GM12872 (cell line): ENCODE measurements at regions not wholly inside any gene's neighbourhood (a gene's known extent, or its start where the extent isn't known, plus 50 kb on each side); places are given as distances from the start of the nearest gene placed in this dataset.

Source experiments
- CTCF ChIP-seq: IDR thresholded peaks from 3 replicates; pipeline ENCODE4 v1.5.1; 2011; ENCODE audit warnings: low read depth, mild to moderate bottlenecking, low read length, moderate library complexity; ENCODE audit not compliant: insufficient read depth

- TF ChIP-seq CTCF = no peak
Observed at GRCh38 chr16:88141580-88141979, 190.3 kb downstream of the BANP start.

- TF ChIP-seq CTCF = no peak
Observed at GRCh38 chr16:88144028-88144511, 192.8 kb downstream of the BANP start.

- no peak for TF ChIP-seq CTCF
Observed at GRCh38 chr16:88170528-88170991, 212.2 kb upstream of the ZNF469 start.

GRCh38 chr16:88192601-88193000 lies 190.2 kb upstream of the ZNF469 start:
- no peak for TF ChIP-seq CTCF

- TF ChIP-seq CTCF = peak; percentile 56
Observed at GRCh38 chr16:88193706-88194396, 188.9 kb upstream of the ZNF469 start.

GRCh38 chr16:88194397-88195268 lies 188.1 kb upstream of the ZNF469 start:
- no peak for TF ChIP-seq CTCF

- no peak for TF ChIP-seq CTCF
Observed at GRCh38 chr16:88195269-88195705, 187.5 kb upstream of the ZNF469 start.
